OCI-LY1 (cell line): ENCODE measurements at regions not wholly inside any gene's neighbourhood (a gene's known extent, or its start where the extent isn't known, plus 50 kb on each side); places are given as distances from the start of the nearest gene placed in this dataset.

Source experiments
- H2AFZ ChIP-seq: fragments of 200-600 bp; sonication (generic), shearing (Covaris generic); 2 replicates; pipeline ENCODE4 v1.6.0; 2014; ENCODE audit warnings: antibody characterized with exemption, mild to moderate bottlenecking, low read length
- H3F3A ChIP-seq: fragments of 200-600 bp; sonication (generic), shearing (Covaris generic); 2 replicates; pipeline ENCODE4 v1.6.0; 2014; ENCODE audit warnings: mild to moderate bottlenecking, antibody characterized with exemption, low read length, moderate library complexity; ENCODE audit not compliant: insufficient read depth
- H3K27ac ChIP-seq: fragments of 200-600 bp; sonication (generic); 2 replicates; pipeline ENCODE4 v1.5.1; 2014; ENCODE audit warnings: low read length, mixed run types, mild to moderate bottlenecking, low read depth; ENCODE audit not compliant: poor library complexity, severe bottlenecking
- H3K27me3 ChIP-seq: fragments of 200-600 bp; sonication (generic); 2 replicates; pipeline ENCODE4 v1.6.0; 2014; ENCODE audit warnings: antibody characterized with exemption, mild to moderate bottlenecking, low read length, moderate library complexity; ENCODE audit not compliant: insufficient read depth
- H3K36me3 ChIP-seq: fragments of 200-600 bp; sonication (generic); 2 replicates; pipeline ENCODE4 v1.6.1; 2014; ENCODE audit warnings: mild to moderate bottlenecking, antibody characterized with exemption, low read length, moderate library complexity, mixed read lengths; ENCODE audit not compliant: insufficient read depth
- H3K4me1 ChIP-seq: fragments of 200-600 bp; sonication (generic); 2 replicates; pipeline ENCODE4 v1.5.1; 2014; ENCODE audit warnings: mild to moderate bottlenecking, low read length, moderate library complexity; ENCODE audit not compliant: insufficient read depth, severe bottlenecking
- H3K4me2 ChIP-seq: fragments of 200-600 bp; sonication (generic), shearing (Covaris generic); 2 replicates; pipeline ENCODE4 v1.6.1; 2014; ENCODE audit warnings: low read length
- H3K4me3 ChIP-seq: fragments of 200-600 bp; sonication (generic); 2 replicates; pipeline ENCODE4 v1.5.1; 2014; ENCODE audit warnings: low read length, low read depth, mild to moderate bottlenecking, mixed read lengths; ENCODE audit not compliant: poor library complexity, severe bottlenecking
- H3K79me2 ChIP-seq: fragments of 200-600 bp; shearing (Covaris generic); 2 replicates; pipeline ENCODE4 v1.6.1; 2016; ENCODE audit warnings: mixed run types, low read length, mixed read lengths; ENCODE audit not compliant: insufficient read depth
- H3K9ac ChIP-seq: fragments of 200-600 bp; sonication (generic), shearing (Covaris generic); 2 replicates; pipeline ENCODE4 v1.6.1; 2014; ENCODE audit warnings: mild to moderate bottlenecking, low read length, mixed read lengths
- H3K9me2 ChIP-seq: fragments of 200-600 bp; sonication (generic), shearing (Covaris generic); 2 replicates; pipeline ENCODE4 v1.6.1; 2014; ENCODE audit warnings: low read depth, mild to moderate bottlenecking, low read length, mixed read lengths
- H3K9me3 ChIP-seq: fragments of 200-600 bp; shearing (Covaris generic); 2 replicates; pipeline ENCODE4 v1.6.1; 2014; ENCODE audit warnings: low read length, mixed read lengths
- H4K20me1 ChIP-seq: fragments of 200-600 bp; sonication (generic), shearing (Covaris generic); 2 replicates; pipeline ENCODE4 v1.6.0; 2016; ENCODE audit warnings: mild to moderate bottlenecking, low read length; ENCODE audit not compliant: insufficient read depth
- CTCF ChIP-seq: fragments of 200-600 bp; sonication (generic), shearing (Covaris generic); IDR thresholded peaks from 2 replicates; pipeline ENCODE4 v1.5.1; 2017; ENCODE audit warnings: mild to moderate bottlenecking, antibody characterized with exemption, low read length, moderate library complexity, mixed read lengths
- EZH2 ChIP-seq: fragments of 200-600 bp; sonication (generic), shearing (Covaris generic); IDR thresholded peaks from 2 replicates; pipeline ENCODE4 v1.8.0; 2017; ENCODE audit warnings: borderline replicate concordance, mixed run types, mild to moderate bottlenecking, antibody characterized with exemption, low read length, moderate library complexity, mixed read lengths

- no peaks in the 10 kb centered on the region for H3K9me2 ChIP-seq
- H3K4me2 ChIP-seq: no peak overlapping the region
- no peak overlapping the region for H3K27ac ChIP-seq
- TF ChIP-seq CTCF (no peak), EZH2 (no peak)
- H3K4me1 ChIP-seq: no peaks in the 10 kb centered on the region
- H3K27me3 ChIP-seq: no peaks in the 10 kb centered on the region
- H3F3A ChIP-seq: no peaks in the 10 kb centered on the region
- H2AFZ ChIP-seq: no peak overlapping the region
- H3K9me3 ChIP-seq: no peaks in the 10 kb centered on the region
- no peaks in the 10 kb centered on the region for H4K20me1 ChIP-seq
- H3K4me3 ChIP-seq: no peak overlapping the region
- H3K36me3 ChIP-seq: no peaks in the 10 kb centered on the region
- no peaks in the 10 kb centered on the region for H3K79me2 ChIP-seq
- H3K9ac ChIP-seq: no peak overlapping the region
These were observed 716.8 kb downstream of the CBLN2 start for GRCh38 chr18:71827301-71827700.

- no peak overlapping the region for H2AFZ ChIP-seq
- H3K9me3 ChIP-seq: no peaks in the 10 kb centered on the region
- H3K36me3 ChIP-seq: no peaks in the 10 kb centered on the region
- H3K4me2 ChIP-seq: no peak overlapping the region
- no peaks in the 10 kb centered on the region for H3K79me2 ChIP-seq
- no peak overlapping the region for H3K9ac ChIP-seq
- H3K27me3 ChIP-seq: no peaks in the 10 kb centered on the region
- H3K9me2 ChIP-seq: no peaks in the 10 kb centered on the region
- no peak overlapping the region for H3K27ac ChIP-seq
- no peaks in the 10 kb centered on the region for H3K4me1 ChIP-seq
- no peaks in the 10 kb centered on the region for H4K20me1 ChIP-seq
- no peak overlapping the region for H3K4me3 ChIP-seq
- no peak for TF ChIP-seq EZH2
- no peak for TF ChIP-seq CTCF
- H3F3A ChIP-seq: no peaks in the 10 kb centered on the region
These were observed 728.8 kb downstream of the CBLN2 start for GRCh38 chr18:71815305-71815704.

GRCh38 chr18:71809711-71810110 lies 734.4 kb downstream of the CBLN2 start:
- no peak overlapping the region for H2AFZ ChIP-seq
- H3K4me3 ChIP-seq: no peak overlapping the region
- no peaks in the 10 kb centered on the region for H3K79me2 ChIP-seq
- no peaks in the 10 kb centered on the region for H4K20me1 ChIP-seq
- no peaks in the 10 kb centered on the region for H3K27me3 ChIP-seq
- no peaks in the 10 kb centered on the region for H3K36me3 ChIP-seq
- no peak overlapping the region for H3K9ac ChIP-seq
- TF ChIP-seq EZH2 (no peak), CTCF (no peak)
- no peaks in the 10 kb centered on the region for H3F3A ChIP-seq
- no peaks in the 10 kb centered on the region for H3K4me1 ChIP-seq
- H3K9me3 ChIP-seq: no peaks in the 10 kb centered on the region
- no peak overlapping the region for H3K27ac ChIP-seq
- H3K9me2 ChIP-seq: no peaks in the 10 kb centered on the region
- H3K4me2 ChIP-seq: no peak overlapping the region
